ENCODE measurements at regions not wholly inside any gene's neighbourhood (a gene's known extent, or its start where the extent isn't known, plus 50 kb on each side); places are given as distances from the start of the nearest gene placed in this dataset.
"Not testable (repeated sequence)": the region's sequence is repeated elsewhere in the genome, so short reads cannot be mapped to it uniquely, and the experiment has no call there.

DNA sequence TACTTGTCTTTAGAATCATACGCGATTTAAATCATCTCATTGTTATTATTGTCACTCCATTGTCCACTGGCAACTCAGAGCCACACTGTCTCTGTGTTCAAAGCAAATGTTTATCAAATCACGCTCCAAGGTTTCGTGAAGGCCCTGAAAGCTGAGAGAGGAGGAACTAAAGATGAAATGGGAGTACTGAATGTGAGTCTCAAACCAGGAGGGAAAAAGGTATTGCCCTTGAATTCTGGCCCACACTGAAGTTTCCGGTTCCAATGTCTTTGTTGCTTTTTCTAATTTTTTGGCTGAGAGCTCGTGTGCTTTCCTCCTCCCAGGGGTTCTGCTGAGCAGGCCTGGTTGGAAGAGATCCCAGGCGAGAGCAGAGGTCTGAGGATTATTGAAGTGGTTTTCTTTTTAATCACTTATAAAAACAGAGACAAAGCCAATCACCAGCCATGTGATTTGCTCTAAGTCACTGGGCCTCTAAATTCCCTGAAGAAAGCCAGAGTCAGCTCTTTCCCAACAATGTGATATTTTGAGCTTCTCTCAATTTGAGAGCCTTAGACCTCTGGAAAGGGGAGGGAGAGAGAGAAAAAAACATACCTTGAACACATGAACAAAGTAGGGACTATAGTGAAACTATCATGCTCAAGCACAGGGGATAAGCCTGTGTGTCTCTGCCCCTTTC, 420.8 kb upstream of the GRAMD2B start:
- DNase-seq = peak; percentile 46

DNA sequence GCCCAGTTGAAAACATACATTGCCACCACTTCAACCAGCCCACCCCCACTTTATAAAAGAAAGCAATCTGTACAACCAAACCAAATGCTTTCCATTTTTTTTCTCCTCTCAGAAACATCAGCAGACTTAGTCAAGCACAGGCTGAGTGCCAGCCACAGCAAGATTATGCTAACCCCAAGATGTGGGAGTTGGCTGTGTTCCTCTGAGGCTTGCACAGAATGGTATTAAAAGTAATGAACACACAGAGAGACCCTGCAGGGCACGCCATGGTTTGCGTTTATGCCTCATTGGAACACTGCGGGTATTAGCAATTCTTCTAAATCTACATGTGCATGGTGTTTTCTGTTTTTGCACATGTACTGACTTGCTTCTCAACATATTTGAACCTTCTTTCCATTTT, 419.9 kb upstream of the GRAMD2B start:
- peak; percentile 34 for DNase-seq

DNA sequence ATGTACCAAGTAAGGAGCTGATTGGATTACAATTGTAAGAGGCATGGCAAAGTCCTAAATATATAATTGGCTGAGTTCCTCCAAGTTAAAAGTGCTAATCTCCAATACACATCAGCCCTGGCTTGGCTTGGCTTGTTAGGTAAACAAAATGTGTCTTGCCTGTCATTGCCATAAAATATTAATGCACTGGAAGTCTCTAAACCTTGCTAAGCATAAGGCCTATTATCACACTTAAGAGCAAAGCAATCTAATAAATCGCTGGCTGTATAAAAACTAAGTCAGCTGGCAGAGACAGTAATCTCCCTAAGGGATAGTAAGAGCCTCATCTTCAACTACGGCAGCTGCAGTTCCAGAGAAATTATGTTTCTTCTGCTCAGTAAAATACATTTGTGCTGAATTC, 418.6 kb upstream of the GRAMD2B start:
- DNase-seq = no peak

DNA sequence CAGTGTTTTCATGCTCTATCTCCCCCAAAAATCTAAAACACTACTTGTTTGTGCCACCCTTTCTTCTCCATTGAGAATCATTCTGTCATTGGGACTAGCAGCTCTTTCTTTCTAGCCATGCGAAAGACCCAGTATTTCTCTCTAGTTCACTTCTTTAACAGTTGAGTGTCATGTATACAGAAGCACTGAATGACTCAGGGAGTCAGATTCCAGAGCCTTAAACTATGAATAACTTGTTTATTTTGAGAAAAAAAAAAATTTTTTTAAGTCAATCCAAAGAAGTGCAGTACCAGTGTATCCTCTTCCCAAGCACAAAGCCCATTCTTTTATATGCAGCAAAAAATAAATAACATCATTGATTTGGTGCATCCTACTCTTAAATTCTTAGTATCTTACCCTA, 415.4 kb upstream of the GRAMD2B start:
- no peak for DNase-seq

DNA sequence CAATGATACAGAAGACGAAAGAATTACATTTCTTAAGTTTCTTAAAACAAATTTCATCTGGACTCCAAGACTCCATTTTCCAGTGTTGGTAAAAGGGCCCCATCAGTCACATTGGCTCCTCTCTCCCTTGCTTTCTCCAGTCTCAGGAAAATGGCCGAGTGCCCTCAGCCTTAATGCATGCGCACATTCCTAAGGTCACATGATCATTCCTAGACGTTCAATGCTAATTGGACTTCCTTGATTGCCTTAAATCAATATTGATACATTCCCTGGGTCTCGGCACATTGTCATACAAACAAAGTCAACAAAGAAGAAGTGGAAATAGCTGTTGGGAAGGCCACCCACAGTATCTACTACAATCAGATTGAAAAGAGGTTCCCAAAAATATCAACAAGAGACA, 413.6 kb upstream of the GRAMD2B start:
- DNase-seq = no peak

DNA sequence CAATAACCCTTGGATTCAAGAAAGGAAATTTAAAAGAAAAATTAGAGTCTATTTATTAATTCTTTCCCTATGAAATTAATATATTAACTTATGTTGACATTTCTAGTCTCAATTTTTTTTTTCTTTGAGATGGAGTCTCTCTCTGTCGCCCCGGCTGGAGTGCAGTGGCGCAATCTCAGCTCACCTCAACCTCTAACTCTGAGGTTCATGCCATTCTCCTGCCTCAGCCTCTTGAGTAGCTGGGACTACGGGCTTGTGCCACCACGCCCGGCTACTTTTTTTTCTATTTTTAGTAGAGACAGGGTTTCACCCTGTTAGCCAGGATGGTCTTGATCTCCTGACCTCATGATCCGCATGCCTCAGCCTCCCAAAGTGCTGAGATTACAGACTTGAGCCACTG, 411.7 kb upstream of the GRAMD2B start:
- not testable (repeated sequence) for DNase-seq

DNA sequence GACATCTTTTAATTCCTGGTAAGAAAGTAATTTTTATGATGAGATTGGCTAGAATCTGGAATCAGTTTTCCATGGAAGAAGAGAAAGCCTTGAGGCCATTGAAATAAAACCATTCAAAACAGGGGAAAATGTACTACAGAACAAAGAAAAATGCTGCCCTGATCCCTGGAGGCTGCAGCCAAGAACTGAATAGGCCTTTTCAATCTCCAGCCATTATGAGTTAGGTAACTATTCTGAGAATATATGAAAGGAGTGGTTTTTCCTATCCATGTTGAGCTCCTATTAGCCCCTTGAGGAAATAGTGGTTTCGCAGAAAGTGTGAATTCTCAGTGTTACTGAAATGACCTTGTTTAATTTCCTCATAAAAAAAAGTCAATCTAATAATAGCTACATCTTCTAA, 408.5 kb upstream of the GRAMD2B start:
- DNase-seq = no peak

DNA sequence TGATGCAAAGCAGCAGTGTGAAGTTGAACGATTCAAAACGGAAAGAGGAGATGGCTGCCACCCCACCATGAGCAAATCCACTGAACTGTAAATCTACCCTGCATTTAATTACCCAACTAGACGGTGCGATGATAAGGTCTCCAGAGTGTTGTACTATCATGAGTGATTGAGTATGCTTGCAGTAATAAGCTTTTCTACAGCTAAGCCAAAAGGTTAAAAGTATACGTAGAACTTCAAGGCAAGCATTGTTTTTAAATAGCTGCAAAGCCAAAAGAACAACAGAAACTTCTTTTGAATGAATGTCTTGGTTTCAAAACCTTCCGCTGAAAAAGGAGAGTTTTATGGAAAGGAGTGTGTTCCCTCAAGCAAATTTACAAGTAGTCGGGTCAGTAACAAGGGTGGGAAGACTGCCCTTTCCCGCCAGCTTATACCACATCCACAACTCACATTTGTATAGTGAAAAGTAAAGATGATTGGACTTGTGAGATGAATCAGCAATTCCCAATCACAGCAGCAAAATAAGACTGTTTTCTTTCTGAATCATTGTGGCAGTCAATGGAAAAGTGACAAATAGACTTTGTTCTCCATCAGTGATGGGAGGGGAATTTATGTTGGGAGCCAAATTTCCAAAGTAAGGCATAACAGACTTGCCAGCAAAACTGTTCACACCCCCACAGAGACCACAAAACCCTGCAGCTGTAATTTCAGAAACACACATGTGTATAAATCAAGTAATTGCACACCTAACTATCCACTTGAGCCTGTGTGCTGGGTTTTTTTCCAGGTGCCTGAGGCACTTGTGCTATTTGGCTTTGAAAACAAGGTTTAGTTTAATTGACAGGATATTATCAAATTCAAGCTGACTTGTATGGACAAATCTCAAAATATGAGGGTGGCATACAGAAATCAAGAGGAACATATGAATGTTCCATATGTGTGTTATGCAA, 407.7 kb upstream of the GRAMD2B start:
- no peak for DNase-seq

DNA sequence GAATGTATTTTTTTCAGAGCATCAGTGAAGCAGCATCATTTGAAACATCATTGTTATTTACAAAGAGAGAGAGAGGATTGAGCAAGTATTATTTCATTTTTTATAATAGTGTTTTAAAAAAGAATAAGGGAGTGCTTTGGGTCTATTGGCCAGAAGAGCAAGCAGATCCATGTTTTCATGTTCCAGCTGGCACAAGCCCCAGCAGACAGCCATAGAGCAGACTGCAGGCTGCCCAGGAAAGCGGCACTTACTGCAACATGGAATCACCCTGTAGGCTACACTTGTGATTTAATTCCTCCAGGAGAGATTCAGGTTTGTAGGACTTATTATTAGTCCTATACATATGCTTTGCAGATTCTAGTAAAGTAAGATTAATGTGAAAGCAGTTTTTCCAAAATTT, 407.0 kb upstream of the GRAMD2B start:
- DNase-seq = no peak

DNA sequence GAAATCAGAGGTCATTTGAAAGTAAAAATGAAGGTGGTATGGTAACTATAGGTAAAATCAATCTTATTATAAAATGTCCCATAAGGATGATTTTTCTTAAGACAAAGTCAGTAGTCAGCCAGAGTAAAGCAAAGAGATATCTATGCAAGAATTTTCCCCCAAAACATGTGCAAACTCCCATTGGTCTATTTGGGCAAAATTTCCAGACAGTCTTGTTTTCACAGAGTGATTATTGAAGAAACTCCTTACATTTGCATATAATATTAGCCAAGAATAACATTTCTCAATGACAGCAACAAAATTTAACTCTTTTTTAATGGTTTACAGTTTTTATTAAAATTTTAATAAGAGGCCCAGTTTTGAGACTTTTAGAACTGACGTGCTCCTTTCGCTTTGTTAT, 406.1 kb upstream of the GRAMD2B start:
- DNase-seq = no peak

DNA sequence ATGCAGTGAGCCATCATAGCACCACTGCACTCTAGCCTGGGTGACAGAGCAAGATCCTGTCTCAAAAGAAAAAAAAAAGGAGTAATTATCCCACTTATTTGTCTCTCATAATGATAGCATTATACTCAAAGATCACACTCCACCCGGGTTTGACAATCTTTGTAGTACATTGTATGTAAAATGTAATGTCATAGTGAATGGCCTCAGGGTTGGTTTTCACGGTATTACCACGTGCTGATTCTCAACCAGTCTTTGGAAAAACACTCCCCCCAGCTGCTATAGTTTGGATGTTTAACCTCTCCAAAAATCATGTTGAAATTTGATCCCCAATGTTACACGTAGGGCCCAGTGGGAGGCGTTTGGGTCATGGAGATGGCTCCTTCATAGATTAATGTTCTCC, 402.4 kb upstream of the GRAMD2B start:
- no peak for DNase-seq

DNA sequence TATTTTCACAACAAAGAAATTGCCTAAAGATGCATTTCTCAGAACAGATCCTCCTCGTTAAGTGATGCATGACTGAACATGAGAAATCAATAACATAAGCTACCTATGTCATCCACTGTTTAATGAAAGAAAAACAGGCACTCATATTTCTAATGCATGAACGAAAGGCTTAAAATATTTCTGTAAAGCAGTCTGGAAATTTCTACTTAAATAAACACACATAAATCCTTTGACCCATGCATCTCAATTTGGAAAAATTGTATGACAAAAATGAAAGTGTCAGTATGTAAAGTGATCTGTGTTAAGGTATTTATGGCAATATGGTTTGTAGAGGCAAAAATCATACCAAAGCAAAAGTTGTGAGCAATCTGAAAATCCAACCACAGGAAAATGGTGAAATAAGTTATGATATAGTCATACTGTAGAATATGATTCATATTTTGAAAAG, 399.2 kb upstream of the GRAMD2B start:
- DNase-seq = peak; percentile 22

DNA sequence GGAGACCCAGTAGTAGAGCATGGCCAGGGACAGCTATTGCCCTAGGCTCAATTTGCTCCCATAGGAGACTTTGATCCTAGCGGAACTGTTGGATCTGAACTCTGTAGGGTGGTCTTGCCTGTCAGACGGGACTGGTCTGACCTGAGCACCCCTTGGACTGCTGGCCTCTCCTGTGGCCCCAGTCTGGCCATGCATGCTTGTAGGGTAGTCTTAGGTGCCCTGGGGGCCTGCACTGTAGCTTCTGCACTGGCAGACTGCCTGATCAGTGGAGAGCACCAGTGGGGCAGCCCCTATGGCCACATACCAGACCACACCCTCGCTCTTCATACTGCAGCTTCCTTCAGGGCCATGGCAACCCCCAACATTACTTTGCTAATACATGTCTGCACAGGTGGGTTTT, 396.1 kb upstream of the GRAMD2B start:
- DNase-seq = no peak

DNA sequence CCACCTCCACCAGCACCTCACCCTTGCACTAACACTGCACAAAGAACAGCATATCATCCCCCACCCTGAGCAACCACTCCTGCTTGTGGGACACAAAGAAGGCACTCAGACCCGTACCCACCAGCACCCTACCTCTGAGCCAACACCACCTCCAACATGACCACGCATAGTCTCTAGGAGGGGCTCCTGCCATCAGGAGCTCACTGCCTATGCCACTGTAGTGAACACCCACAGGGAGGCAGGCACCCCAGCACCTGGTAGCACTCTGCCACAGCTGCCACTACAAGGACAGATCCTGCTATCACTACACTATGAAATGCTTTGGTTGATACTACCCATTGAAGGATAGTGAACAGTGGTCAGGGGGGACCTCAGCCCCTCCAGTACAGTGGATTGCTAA, 395.6 kb upstream of the GRAMD2B start:
- DNase-seq = no peak

DNA sequence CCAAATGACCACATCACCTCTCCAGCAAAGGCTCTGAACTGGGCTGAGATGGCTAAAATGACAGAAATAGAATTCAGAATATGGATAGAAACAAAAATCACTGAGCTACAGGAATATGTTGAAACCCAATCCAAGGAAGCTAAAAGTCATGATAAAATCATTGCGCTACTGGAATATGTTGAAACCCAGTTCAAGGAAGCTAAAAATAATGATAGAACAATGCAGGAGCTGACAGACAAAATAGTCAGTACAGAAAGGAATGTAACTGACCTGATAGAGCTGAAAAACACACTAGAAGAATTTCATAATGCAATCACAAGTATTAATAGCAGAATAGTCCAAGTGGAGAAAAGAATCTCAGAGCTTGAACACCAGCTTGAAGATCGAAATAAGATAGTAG, 394.9 kb upstream of the GRAMD2B start:
- DNase-seq = no peak

DNA sequence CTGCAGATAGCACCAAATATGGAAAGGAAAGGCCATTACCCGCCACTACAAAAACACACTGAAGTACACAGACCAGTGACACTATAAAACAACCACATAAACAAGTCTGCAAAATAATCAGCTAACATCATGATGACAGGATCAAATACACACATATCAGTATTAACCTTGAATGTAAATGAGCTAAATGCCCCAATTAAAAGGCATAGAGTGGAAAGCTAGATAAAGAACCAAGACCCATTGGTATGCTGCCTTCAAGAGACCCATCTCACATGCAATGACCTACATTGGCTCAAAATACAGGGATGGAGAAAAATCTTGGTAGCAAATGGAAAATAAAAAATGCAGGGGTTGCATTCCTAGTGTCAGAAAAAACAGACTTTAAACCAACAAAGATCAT, 393.9 kb upstream of the GRAMD2B start:
- not testable (repeated sequence) for DNase-seq

DNA sequence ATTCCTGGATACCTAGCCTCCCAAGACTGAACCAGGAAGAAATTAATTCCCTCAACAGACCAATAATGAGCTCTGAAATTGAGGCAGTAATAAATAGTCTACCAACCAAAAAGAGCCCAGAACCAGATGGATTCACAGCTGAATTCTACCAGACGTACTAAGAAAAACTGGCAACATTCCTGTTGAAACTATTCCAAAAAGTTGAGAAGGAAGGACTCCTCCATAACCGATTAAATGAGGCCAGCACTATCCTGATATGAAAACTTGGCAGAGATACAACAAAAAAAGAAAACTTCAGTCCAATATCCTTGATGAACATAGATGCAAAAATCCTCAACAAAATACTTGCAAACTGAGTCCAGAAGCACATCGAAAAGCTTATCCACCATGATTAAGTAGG, 392.5 kb upstream of the GRAMD2B start:
- DNase-seq = no peak

DNA sequence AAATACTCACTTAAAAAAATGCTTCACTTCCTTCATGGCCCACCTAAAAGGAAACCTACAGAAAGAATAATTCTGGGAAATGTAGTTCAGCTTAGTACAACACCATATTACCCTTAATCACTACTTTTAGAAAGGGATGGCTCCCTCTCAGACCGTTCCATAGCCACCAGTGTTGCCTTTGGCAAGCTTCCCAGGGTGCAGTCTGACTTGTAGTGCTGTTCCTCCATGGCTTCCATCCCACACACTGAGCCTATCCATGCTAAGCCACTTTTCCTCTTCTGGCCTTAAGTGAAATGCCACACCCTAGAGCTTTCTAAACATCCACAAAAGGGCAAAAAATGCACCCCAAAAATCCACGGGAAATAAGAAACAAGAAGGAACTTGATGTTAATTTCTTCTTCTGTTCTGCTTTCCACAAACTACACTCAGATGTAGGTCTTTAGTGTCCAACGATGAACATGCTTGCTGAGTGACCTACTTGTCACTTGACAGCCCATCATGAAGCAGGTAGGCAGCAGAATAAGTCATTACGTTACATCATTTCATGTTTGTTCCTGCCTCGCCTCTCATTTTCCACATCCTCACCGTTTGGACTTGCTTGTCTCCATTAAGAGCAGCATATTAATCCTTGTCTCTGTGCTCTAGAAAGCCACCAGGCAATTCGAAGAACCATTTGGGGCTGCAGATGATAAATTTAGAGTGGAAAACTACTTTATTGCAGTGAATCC, 391.1 kb upstream of the GRAMD2B start:
- DNase-seq = peak; percentile 5

DNA sequence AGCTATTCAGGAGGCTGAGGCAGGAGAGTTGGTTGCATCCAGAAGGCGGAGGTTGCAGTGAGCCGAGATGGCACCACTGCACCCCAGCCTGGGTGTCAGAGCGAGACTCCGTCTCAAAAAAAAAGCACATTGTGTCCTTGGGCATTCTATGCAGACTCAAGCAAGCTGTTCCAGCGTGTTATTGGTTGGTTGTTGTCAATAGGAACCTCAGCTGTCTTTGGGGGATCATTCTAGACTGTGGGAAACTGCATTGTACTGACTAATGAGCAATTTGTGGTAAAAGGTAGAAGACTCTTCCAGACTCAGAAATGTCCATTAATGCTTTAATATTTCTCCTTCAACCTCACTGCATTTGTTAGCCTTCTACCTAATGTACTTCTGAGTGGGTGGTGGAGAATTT, 379.5 kb upstream of the GRAMD2B start:
- DNase-seq = no peak

DNA sequence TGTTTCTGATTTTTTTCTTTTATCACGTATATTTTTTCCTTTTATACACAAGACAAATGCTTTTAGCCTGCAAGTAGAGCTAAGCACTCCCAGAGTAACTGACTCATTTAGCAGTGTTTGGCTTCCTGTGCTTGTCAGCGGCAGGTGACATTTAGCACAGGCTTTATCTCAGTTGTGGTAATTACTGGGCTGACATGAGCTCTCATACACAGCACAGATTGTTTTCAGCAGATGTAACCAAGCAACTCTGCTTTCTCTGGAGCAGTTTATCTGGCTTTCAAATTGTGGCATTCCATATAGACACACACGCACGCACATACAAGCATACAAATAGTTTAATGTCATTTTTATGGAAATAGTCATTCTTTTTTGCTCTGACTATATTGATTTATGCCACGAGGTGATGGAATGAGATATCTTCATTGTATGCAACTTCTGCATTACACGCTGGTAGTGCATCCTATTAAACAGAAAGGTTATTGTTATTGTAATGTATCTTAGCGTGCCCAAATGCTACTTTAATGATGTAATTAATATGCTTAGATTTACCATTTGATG, 379.0 kb upstream of the GRAMD2B start:
- DNase-seq = peak; percentile 3

DNA sequence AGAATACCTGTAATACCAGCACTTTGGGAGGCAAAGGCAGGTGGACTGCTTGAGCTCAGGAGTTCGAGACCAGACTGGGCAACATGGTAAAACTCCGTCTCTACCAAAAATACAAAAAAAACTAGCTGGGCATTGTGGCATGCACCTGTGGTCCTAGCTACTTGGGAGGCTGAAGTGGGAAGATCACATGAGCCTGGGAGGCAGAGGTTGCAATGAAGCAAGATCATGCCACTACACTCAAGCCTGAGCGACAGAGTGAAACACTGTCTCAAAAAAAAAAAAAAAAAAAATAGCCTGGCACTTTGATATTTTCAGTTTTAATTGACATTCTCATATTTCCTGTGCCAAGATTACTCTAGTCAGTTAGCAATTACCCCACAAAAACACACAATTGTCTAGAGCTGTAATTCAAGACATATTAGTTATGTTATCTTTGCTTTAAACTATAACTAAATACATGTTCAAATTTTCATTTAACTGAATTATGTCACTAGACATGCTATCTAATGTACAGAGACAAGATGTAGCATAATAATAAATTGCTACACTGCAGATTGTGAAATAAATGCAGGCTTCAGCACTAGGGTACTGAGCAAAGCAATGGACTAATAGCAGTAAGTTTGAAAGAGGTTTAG, 378.2 kb upstream of the GRAMD2B start:
- no peak for DNase-seq

DNA sequence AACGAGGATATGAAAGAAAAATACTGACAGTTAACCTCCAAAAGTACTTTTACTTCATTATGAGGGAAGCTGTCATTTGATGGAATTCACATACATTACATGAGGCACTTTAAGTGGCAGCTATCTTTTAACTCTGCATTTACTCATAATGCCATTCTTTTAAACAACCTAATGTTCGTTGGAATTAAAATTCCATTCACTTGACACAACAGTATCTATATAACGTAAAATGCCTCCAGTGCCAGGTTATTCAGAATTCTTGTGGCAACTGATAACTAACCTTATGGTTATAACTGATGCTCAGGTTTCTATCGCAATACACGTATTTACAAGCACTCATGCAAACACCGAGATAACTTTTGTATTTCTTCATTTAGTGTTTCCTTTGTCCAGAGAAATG, 376.9 kb upstream of the GRAMD2B start:
- no peak for DNase-seq
